GM20000 (cell line): ENCODE measurements at regions not wholly inside any gene's neighbourhood (a gene's known extent, or its start where the extent isn't known, plus 50 kb on each side); places are given as distances from the start of the nearest gene placed in this dataset.

Source experiments
- DNase-seq: peaks from one replicate; pipeline ENCODE4 v3.0.0; 2012; ENCODE audit warnings: low spot score
- TF ChIP-seq, protein P1 (sequence below): IDR thresholded peaks from 2 replicates; pipeline ENCODE4 v1.5.1; 2012; ENCODE audit warnings: mild to moderate bottlenecking, control low read depth; ENCODE audit errors: extremely low read depth, missing control alignments

GRCh38 chr21:27388825-27389224 is 421.9 kb upstream of the ADAMTS5 start:
- DNase-seq: no peak
- TF ChIP-seq, protein P1, sequence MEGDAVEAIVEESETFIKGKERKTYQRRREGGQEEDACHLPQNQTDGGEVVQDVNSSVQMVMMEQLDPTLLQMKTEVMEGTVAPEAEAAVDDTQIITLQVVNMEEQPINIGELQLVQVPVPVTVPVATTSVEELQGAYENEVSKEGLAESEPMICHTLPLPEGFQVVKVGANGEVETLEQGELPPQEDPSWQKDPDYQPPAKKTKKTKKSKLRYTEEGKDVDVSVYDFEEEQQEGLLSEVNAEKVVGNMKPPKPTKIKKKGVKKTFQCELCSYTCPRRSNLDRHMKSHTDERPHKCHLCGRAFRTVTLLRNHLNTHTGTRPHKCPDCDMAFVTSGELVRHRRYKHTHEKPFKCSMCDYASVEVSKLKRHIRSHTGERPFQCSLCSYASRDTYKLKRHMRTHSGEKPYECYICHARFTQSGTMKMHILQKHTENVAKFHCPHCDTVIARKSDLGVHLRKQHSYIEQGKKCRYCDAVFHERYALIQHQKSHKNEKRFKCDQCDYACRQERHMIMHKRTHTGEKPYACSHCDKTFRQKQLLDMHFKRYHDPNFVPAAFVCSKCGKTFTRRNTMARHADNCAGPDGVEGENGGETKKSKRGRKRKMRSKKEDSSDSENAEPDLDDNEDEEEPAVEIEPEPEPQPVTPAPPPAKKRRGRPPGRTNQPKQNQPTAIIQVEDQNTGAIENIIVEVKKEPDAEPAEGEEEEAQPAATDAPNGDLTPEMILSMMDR: no peak

GRCh38 chr21:27382404-27382803 is 415.5 kb upstream of the ADAMTS5 start:
- TF ChIP-seq, protein P1: no peak

DNA sequence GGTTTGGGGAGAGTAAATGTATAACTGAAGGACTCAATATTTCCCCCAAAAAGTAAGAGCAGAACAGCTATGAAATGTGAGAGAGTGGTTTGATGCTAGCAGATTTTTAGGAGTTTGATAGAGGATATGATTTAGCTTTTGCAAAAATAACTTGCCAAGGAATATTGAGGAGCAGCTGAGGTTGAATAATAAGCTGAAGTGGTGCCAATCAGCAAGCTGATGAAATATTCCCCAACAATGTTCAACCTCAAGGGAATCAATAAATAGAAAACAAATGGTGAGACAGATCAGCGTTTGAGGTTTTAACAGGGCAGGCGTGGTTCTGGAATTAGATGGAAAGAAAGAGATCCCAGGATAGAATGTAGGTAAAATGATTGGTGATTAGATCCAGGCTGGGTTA is 413.4 kb upstream of the ADAMTS5 start:
- TF ChIP-seq, protein P1: no peak
- no peak for DNase-seq

More at GRCh38 chr21:27382404-27382803, 415.5 kb upstream of the ADAMTS5 start:
- DNase-seq: no peak

DNA sequence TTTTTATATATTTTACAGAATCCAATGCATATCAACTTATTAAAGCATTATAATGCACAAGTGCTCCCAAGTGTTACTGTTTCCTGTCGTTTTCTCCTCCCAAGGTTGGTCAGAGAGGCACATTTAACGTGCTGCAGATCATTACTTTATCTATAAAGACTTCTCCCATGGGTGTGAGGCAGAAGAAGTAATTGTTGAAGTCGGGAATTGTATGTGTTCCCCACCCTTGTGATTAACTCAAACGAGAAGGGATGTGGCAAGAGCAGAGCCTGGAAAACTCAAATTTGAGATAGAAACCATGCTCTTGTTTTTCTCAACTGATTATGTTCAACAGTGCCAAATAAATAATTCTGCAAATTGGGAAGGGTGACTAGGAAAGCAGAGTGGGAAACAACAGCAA is 412.5 kb upstream of the ADAMTS5 start:
- TF ChIP-seq, protein P1: no peak
- no peak for DNase-seq

GRCh38 chr21:27372381-27372780 is 405.5 kb upstream of the ADAMTS5 start:
- TF ChIP-seq, protein P1: no peak
- DNase-seq: no peak

DNA sequence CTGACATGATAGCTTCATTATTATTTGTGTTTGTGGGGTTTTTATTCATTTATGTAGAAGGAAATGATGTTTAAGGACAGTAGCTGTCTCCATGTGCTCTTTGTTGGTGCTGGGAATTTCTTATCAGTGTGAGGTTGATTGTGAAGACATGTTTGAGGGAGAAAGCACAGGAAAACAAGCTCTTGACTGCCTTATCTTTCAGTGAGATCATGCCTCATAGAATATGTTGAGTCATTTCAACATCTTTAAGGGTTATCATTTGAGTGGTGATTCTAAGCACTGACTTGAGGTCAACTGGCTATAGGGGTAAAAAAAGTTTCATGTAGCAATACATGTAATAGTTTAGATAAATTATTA is 405.1 kb upstream of the ADAMTS5 start:
- TF ChIP-seq, protein P1: no peak
- no peak for DNase-seq

GRCh38 chr21:27371115-27371974 is 404.5 kb upstream of the ADAMTS5 start:
- no peak for DNase-seq
- TF ChIP-seq, protein P1: no peak
